ENCODE measurements at regions not wholly inside any gene's neighbourhood (a gene's known extent, or its start where the extent isn't known, plus 50 kb on each side); places are given as distances from the start of the nearest gene placed in this dataset.
A peak's percentile ranks its signal among the peaks of the same experiment; 100 is the strongest.

GRCh38 chr9:121550041-121550440 lies 50.4 kb upstream of the GGTA1 start:
- DNase-seq (ENCODE audit: low spot score) = no peak

GRCh38 chr9:121550569-121551512 lies 51.2 kb upstream of the GGTA1 start:
- peak; percentile 95 for DNase-seq (ENCODE audit: low spot score)

DNA sequence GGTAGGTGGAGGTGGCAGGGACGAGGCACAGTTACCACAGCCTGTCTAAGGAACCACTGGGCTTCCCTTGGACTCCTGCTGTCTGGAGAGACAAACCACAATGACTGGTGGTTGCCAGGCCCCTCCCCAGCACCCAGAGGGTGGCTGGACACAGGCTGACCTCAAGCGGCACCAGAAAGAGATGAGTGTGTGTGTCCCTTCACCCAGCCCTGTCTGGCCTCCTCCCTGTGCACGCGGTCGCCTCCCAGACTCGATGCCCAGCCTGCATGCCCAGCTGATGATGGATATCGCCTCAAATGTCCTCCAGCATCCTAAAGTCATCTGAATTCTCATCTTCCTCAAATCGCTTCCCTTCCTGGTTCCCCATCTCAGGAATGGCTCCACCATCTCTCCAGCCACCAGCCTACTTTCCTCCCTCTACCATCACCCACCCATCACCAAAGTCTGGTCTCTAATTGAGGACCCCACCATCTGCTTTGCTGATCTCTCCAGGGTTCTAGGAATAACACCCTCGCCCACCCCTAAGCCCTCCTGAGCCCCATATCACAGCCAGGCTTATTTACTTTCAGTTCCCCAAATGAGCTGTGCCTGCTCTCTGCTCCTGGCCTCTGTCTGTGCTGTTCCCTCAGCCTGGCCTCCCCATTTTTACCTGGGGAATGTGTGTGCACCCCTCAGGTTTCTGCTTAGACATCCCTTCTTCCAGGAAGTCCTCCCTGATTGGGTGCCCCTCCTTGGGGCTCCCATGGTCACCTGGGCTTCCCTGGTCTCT lies 52.5 kb upstream of the GGTA1 start:
- DNase-seq (ENCODE audit: low spot score) = no peak

GRCh38 chr9:121556082-121556481 lies 56.4 kb upstream of the GGTA1 start:
- no peak for DNase-seq (ENCODE audit: low spot score)

DNA sequence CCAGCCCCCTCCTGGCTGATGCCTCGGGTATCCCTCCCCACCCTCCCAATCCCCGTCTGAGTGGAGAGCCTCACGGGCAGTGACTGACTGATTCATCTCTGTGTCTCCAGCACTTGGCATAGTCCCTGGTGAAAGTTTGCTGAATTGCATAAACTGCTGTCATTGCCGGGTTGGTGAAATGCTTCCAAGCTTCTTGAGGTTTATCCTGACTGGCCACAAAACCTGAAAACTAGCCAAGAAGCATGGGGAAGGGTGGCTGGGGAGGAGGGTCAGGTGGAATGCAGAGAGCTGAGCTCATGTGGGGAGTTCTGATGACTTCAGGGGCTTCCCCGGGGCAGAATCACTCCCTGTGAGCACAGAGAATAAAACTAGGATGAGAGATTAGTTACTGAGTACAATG lies 56.9 kb upstream of the GGTA1 start:
- no peak for DNase-seq (ENCODE audit: low spot score)

DNA sequence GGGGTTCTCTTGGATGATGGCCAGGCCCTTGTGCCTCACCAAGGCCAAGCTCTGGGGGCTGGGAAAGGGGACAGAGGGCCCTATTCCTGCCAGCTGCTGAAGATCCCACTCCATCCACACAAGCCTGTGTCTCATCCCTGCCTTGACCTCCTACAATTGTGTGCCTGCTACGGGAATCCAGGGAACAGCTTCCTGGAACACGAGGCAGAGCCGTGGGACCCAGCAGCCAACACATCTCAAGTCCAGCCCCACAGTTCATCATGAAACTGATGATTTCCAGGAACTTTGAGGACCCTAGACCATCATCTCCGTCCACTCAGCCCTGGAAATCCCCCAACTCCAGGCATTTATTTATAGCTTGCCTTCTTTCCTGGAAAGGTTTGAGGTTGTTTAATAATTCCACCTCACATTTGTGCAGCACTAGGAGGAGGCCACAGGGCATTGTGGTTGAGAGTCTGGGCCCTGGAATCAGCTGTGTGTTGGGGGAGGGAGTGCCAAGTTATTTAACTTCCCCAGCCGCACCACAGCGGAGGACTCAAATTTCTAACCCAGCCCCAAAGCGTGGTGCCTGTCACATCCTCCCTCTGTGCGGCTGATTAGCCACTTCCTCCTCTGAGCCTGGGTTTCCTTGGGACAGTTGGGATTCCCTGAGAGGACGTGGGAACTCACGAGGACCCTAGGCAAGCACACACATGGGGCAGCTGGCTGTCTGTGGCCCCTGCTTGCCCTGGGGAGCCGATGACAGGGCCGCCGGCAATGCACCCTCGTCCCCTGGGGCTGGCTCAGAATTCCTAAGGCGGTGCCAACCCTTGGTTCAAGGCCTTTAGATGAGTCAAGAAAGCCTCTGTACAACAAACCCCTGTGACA lies 58.2 kb upstream of the GGTA1 start:
- DNase-seq (ENCODE audit: low spot score) = peak; percentile 63

- no peak for DNase-seq (ENCODE audit: low spot score)
Measured at GRCh38 chr9:121558473-121558872, 58.8 kb upstream of the GGTA1 start.

DNA sequence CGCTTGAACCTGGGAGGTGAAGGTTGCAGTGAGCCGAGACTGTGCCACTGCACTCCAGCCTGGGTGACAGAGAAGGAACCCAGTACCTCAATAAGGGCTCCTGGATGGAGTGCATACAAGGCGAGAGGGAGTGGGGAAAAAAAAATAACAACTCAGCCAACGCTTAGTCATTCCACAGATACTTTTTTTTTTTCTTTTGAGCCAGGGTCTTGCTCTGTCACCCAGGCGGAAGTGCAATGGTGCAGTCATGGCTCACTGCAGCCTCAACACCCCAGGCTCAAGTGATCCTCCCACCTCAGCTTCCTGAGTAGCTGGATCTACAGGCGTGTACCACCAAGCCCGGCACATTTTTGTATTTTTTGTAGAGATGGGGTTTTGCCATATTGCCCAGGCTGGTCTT lies 59.5 kb upstream of the GGTA1 start:
- DNase-seq (ENCODE audit: low spot score) = no peak

DNA sequence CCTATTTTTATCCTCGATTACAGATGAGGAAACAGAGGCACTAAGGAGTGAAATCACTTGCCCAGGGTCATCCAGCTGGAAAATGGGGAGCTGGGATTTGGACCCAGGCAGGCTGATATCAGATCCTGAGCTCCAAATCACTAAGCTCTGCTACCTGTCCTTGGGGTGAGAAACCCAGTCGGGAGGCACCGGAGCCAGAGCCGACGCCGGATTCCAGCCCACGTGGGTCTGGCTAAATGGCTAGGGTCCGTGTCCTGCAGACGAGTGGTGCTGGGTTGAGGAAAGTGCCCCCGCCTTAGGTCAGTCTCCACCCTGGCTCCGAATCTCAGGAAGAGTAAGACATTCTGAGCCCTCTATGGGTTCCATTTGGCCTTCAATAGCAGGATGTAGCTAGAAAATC lies 61.3 kb upstream of the GGTA1 start:
- DNase-seq (ENCODE audit: low spot score) = no peak

DNA sequence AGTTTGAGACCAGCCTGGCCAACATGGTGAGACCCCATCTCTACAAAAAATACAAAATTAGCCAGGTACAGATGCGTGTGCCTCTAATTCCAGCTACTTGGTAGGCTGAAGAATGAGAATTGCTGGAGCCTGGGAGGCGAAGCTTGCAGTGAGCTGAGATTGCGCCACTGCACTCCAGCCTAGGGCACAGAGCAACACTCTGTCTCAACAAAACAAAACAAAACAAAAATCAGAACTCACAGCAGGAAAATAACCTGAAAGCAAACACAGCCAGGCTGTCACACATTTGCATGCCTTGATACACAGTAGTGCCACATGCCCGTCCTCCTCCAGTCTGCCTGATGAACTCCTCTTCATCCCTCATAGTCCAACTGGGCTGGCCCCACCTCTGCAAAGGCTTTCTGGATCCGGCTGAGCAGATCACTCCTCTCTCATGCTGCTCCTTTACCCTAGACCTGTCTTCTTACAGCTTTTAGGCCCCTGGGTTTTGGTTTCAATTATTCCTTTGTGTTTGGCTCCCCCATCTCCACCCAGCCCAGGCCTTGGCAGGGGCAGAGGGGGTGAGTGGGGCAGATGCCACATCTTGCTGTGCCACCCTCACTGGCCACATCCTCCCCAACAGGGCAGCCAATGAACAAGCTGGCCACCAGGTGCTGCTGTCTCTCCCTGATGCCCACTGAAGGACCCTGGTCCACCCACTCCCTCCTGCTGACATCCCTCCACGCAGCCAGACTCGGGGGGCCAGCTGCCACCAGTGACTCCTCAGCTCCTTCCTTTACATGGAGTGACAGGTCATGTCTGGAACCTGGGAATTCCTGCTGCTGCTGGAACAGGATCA lies 62.0 kb upstream of the GGTA1 start:
- DNase-seq (ENCODE audit: low spot score) = no peak

GRCh38 chr9:121562301-121562700 lies 62.7 kb upstream of the GGTA1 start:
- no peak for DNase-seq (ENCODE audit: low spot score)

- no peak for DNase-seq (ENCODE audit: low spot score)
Measured at GRCh38 chr9:121563425-121563824, 63.8 kb upstream of the GGTA1 start.

DNA sequence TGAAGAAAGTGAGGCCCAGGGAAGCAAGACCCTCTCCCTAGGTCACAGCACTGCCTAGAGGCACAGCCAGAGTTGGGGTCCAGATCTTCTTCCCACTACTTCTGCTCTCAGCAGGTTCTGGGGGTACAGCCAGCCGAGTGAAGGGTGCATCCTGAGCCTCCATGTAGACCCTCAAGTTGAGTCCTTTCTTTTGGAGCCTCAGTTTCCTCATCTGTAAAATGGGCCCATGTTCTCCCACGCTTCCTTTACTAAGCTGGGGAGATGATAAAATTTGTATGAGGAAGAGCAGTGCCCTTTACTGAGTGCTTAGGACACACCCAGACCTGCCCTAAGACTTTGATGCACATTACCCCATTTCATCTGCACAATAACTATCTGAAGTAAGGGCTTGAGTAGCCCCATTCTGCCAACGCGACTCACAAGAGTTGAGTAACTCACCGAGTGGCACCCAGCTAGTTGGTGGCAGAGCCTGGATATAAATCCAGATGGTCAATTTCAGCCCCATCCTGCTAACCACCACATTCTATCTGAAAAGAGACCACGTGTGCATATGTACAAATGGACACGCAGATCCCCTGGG lies 64.3 kb upstream of the GGTA1 start:
- DNase-seq (ENCODE audit: low spot score) = no peak

DNA sequence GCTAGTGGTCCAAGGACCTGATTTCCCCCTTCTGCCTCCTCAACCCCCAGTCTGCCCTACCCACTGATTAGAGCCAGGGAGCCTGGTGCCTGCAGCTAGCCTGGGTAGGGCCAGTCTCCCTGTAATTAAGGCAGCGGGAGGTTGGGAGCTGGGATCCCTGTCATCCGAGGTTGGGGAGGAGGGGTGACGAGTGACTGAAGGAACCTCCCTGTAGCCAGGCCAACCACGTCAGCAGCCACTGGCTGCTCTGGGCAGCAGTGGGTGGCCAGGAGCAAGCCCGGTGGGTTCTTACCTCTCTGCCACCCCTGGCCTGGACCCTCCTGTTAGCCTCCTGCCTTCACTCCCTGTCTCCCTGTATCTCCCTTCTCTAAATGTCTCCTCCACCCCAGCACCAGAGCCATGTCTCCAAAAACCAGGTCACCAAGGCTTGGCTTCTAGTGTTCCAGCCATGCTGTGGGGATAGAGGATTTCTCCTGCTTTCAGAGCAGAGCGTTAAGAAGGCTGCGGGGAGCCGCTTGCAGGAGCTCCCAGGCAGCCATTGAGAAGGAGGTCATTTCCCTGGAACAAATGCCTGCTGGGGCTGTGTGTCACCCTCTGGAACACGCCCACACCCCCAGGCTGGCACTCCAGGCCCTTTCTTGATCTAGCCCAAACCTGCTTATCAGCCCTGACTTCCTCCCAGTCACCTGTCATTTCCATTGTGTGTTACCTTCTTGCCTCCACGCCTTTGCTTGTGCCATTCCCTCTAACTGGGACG lies 65.0 kb upstream of the GGTA1 start:
- no peak for DNase-seq (ENCODE audit: low spot score)

- no peak for DNase-seq (ENCODE audit: low spot score)
Measured at GRCh38 chr9:121566481-121567465, 67.1 kb upstream of the GGTA1 start.

- no peak for DNase-seq (ENCODE audit: low spot score)
Measured at GRCh38 chr9:121567500-121568342, 68.1 kb upstream of the GGTA1 start.

DNA sequence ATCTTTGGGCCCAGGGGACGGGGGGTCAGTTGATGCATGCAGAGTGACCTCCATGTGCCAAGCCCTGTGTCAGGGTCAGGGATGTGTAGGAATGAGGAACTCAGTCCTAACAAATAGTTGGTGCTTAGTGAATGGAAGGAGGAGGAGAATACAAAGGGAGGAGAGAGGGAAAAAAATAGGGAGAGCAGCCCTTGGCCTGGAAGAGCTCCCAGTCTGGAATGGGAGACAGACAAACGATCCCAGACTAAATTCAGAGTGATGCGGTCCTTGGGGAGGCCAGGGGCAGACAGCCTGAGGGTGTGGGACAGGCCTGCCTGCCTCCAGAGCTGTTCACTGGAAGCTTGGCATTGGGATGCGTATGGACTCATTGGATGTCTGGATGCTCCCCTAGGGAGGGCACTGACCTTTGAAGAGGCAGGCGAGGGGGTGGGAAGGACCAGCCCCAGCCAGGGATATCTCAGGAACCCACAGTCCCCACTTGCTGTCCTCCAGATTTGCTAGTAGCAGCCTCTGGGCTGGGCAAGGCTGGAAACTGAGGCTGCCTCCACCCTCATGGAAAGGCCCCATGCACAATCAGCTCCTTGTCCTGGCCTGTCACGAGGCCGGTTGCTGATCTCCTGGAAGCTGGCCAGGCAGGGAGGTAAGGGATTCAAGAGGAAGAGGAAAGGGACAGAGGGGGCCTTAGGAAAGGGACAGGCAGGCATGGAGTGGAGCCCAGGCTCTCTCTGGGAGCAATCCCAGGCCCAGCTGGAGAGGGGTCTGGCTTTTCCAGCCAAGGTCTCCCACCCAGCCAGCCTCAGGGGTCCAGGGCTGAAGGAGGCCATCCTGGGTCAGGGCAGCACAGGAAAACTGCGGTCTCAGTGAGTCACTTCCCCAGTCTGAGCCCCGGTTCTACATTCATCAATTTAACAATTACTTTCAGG lies 69.0 kb upstream of the GGTA1 start:
- DNase-seq (ENCODE audit: low spot score) = no peak

Measured in ecto neural progenitor cell (in vitro differentiated cells).